ENCODE measurements at regions not wholly inside any gene's neighbourhood (a gene's known extent, or its start where the extent isn't known, plus 50 kb on each side); places are given as distances from the start of the nearest gene placed in this dataset.
"Not testable (repeated sequence)": the region's sequence is repeated elsewhere in the genome, so short reads cannot be mapped to it uniquely, and the experiment has no call there.

DNA sequence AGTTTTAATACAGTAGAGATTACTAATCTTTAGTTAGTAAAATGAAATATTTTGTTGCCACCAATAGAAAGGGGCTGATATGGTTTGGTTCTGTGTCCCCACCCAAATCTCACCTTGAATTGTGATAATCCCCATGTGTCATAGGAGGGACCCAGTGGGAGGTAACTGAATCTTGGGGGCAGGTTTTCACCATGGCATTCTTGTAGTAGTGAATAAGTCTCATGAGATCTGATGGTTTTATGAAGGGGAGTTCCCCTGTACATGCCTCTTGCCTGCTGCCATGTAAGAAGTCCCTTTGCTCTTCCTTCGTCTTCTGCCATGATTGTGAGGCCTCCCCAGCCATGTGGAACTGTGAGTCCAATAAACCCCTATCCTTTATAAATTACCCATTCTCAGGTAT lies 285.9 kb downstream of the BCL2L11 start:
- DNase-seq, result not testable (repeated sequence)

DNA sequence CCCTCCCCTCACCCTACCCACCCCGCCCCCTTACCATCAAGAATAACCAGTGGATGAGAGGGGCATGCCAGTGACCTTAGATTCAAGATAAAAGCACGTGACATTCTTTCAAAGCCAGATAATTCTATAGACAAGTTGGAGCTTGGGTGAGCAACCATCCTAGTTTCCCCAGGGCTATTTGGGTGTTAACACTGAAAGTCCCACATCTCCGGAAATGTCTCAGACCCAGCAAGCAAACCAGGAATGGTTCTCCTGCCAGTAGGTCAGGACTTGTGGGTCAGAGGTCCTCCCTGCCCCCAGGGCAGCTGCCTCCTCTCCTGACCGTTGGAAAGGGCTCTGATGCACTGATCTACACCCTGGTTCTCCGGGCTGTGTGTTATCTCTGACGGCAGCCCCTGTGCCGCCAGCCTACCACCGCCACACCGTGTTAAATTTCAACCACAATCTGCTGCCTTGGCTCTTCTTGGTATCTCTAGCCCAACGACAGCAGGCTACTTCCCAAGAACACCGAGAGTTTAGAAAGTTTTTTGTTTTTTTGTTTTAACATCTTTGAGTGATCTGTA lies 287.0 kb downstream of the BCL2L11 start:
- DNase-seq, result not testable (repeated sequence)

DNA sequence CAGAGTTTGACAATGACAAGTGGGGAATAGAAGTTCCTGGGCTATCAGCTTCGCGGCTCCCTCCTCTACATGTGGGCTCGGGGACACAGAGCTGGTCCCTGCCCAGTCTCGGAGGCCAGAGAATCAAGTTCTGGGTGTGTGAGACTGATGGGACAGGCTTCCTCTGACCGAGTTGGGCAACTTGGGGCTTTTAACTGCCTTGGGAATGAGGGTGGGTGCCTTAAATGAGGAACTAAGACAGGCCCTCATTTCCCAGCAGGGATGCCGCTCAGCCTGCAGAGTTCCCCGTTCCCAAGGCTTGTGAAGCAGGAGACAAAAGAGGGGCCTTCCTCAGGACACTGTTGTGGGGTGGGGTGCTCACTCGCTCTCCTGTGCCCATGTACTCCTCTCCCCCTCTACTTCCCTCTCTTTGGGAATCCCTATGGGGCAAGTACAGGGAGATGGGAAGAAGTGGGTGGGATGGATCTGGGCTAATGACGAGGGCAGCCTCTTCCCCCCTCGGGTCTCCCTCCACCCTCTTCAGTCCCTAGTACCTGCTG lies 290.2 kb downstream of the BCL2L11 start:
- DNase-seq, result not testable (repeated sequence)

DNA sequence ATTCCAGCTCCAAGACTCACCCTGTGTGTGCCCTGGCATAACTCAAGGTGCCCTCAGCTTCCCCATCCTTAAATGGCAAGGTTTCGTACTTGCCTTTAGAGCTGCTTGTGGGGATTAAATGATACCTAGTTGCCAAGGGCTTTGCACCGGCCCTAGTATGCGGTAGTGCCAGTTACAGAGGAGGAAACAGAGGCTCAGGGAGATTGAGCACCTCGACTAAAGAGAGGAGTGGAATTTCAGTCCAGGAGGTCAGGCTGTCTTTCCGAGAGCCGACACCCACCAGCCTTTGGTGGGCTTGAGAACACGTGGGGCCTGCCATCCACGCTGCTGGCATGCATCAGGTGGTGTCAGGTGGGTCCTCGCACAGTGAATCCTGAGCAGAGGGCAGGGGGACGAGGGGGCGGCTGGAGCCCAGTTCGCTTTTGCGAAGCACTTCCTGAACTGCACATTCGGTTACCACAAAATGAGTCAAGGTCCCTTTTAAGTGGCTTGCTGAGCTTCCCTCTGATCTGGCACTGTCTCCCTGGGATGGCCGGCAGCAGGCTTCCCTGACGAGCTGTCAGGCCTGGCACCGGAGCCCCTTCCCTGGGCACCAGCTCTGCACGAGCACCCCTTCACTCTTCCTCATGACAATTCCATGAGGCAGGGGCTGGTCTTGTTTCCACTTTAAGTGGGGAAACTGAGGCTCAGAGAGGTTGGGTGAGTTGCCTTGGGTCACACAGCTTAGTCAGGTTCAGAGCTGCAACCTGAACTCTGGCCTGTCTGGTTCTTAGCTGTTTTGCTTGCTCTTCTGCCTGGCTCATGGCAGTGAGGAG lies 291.4 kb downstream of the BCL2L11 start:
- not testable (repeated sequence) for DNase-seq

DNA sequence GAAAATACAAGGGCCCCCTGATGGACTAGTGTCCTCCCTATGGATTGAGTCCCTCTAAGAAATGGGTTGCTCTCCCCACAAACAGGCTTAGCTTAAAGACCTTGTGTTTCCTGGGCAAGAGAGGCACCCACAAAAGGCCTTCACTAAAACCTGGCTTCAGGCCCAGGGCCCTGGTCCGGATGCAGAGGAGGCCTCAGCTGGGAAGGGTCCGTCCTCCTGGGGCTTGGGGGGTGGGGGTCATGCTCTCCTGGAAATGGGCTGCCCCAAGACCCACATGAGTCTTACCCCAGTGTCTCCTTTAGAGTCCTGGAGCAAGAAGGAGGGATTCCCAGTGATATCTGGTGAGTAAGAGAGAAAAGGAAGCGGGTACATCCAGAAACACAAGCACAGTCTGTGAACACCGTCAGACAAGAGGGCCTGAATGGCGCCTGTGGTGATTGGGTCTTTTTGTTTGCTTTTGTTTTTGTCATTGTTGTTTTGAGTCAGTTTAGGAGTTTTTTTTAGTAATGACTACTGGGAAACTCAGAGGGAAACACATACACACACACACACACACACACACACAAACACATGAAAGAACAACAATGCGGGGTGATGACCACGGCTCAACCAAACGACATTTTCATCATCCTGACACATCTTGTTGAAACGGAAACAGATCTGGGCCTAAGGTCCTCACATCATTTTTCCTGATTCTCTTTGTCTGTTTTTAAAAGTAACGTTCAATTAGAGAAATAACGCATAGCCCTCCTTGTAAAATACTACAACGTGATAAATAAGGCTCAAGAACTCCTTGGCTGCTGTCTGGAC lies 292.3 kb downstream of the BCL2L11 start:
- DNase-seq, result not testable (repeated sequence)

DNA sequence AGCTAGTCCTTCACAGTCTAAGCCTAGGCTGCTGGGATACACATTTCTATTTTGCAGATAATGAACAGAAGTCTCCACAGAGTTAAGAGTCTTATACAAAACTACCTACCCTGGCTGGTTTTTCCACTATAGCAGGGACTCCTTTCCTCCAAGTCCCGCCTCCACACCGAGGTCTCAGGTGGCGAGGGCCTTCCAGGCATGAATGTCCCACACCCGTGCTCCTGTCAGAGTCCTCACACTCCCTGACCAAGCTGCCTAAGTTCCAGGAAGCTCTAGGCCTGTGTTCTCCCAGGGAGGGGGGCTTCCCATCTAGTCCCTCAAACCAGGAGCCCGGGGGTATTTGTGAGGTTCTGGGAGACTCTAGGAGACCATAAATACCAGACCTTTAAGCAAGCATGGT lies 293.2 kb downstream of the BCL2L11 start:
- not testable (repeated sequence) for DNase-seq

DNA sequence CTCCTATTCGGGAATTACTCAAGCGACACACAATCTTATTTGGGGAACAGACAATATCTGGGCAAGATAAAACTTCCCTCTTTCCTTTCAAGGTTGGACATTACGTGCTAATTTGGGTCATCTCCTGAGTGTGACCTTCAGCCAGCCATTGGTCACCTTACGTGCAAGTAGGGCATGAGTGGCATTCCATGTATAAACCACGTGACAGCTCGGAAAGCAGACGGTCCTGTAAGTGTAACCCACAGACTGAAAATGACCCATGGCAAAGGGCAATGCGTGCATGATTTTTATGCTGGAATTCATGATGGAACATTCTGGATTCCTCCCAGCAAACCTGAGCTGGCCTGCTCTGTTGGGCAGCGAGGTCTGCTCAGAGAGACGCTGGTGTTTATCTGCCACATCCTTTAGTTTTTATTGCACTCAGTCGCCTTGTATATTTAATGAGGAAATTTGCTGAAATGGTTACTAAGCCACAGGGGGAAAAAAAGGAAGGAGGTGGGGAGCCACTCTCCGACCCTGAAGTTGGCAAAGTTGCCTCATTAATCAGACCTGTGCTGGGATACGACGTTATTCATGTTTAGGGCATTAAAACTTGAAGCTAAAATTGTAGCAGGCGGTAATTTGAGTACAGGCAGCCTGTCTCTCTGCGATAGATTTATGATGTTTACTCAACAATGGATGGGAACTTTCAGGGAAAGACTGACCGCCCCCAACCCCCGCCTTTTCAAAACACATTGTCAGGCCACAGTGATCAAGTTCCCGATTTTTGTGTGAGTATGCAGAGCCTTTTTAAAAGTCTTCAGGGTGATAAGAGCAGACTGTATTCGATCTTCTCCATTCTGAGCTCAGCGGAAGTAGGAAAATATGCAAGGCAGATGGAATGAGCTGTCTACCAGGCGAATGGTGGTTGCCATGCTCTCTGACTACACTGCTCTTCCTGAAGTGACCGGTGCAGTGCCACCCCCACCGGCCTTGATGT lies 295.3 kb downstream of the BCL2L11 start:
- DNase-seq, result peak; percentile 19

DNA sequence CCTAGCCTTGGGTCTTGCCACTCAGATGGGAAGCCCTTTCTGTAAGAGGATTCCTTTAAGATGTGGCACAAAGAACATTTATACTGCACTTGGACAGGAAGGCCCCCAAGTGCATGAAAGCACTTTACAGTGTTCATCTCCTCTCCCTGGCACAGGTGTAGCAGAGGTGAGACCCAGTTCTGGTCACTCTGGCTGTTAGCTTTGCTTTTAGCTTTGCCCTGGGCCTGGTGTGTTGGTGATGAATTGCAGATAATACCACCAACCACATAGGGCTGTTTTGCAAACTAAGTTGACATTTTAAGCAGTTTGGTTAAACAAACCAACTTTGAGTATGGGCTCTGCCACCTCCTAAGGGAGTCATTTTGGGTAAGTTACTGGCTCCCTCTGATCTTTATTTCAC lies 296.3 kb downstream of the BCL2L11 start:
- not testable (repeated sequence) for DNase-seq

DNA sequence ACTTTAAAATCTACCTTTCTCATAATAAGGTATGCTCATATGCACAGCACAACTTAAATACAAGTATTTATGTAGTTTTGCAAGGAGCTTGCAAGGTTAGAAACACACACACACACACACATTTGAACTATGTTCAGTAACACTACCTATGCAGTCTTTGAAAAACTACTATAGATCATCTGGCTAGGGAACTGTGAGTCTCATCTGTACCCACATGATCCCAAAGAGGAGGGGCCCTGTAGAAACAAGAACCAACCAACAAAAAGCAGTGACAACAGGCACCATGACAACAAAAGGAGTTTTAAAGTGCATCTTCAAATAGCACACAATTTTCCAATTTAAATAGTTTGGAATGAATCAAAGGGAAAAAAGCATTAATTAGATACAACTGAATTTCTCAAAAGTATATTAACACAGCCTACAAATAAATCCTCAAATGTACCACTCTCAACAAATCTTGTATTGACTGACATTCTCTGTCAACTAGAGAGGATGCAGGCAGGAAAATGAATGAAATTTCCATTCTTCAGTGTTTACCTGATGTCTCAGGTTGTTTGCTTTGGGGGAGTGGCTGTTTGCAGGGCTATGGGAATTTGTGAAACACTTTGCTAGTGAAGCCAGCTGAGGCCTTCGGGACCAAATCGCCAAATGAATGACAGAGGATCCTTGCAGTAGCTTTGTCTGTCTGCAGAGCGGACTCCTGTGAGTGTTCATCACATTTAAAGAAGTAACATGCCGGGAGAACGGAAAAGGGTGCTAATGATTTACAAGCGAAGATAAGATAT lies 297.6 kb downstream of the BCL2L11 start:
- DNase-seq, result not testable (repeated sequence)

DNA sequence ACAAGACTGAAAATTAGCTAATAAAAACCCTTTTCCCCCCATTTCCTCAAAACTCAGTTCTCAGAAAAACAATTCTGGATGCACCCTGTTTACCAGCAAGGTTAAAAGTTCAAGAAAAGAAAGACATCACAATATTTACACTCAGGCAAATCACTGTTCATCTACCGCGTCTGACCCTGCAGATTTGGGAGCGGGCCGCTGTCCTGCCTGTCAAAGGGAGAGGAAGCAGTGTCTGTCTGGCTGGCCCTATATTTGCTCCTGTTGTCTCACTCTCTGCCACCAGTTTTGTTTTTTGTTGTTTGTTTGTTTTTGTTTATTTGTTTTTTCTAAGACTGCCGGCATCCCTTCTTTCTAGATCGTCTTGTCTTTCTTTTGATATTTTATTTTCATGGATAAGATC lies 299.4 kb downstream of the BCL2L11 start:
- not testable (repeated sequence) for DNase-seq

DNA sequence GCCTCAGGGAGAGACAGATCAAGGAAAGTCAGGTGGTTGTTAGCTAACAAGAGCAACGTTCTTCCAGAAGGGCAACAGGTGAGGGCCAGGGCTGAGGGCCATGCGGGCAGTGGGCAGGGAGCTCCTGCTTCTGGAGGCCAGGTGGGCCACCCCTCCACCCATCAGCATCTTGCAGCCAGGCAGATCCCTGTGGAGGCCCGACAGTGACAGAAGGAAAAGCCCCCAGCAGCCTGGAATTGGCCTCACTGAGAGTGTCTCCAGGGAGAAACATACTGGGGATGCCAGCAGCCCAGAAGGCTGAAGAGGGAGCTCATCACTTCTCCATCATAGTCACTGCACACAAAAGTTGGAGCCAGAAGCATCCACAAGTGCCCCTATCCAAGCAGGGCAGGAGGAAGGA lies 300.1 kb downstream of the BCL2L11 start:
- DNase-seq, result not testable (repeated sequence)

DNA sequence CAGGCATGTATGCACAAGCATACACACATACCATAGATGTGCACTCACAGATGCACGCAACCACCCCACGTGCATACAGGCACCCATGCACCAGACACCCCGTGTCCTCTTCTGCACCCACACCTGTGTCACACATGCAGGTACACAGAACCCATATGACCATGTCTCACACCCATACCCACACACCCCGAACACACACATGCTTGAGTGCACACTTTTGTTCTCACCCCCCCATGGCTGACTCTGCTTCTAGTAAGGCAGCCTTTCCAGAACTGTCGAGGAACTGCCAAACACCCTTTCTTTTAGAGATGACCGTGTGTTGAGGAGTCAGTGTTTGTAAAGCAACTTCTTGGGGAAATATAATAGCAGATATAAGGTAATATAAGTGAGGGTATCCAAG lies 301.2 kb downstream of the BCL2L11 start:
- not testable (repeated sequence) for DNase-seq

DNA sequence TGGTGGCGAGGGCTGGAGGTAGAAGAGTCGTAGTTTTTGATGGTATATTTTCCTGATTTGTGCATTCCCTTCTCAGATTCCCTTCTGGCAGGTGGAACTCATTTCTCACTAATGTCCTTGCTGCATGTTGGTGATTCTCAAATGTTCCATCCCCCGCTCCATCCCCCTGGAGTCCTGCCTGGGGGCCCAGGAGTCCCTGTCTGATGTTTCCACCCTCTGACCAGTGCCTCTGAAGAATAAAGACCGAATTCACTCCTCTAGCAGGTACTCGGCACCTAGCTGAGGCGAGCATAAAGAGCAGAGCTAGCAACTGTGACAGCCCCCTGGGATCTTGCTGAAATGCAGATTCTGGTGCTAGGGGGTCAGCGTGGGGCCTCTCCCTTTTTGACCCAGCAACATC lies 301.8 kb downstream of the BCL2L11 start:
- not testable (repeated sequence) for DNase-seq

DNA sequence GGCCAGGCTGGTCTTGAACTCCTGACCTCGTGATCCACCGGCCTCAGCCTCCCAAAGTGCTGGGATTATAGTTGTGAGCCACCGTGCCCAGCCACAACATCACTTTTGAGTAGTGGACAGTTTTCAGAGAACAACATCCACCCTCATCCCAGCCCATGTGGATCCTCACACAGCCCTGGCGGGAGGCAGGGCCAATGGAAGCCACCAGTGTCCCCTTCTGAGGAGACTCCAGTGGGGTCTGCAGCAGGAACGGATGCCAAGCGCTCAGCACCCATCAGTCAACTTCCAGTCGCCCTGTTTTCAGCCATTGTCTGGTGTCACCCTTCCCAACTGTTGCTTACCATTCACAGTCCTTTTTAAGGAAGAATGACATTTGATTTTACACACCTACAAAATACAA lies 302.5 kb downstream of the BCL2L11 start:
- not testable (repeated sequence) for DNase-seq

DNA sequence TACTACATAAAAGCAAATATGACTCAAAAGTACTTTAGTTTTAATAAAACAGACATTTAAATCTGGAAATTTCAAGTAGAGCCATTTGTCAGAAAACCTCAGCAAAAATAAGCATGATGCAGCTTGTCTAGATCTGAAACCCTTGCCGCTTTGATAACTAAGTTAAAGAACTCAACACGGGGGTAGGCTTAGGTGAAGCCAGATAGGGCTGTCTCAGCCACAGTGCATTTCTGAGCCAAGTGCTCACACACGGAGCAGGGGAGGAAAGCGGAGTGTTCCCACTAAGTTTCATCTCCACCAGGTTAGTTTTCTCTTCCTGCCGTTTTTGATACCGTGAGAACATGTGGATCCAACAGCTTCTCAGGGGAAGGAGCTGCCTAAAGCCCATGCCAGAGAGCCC lies 303.5 kb downstream of the BCL2L11 start:
- not testable (repeated sequence) for DNase-seq

DNA sequence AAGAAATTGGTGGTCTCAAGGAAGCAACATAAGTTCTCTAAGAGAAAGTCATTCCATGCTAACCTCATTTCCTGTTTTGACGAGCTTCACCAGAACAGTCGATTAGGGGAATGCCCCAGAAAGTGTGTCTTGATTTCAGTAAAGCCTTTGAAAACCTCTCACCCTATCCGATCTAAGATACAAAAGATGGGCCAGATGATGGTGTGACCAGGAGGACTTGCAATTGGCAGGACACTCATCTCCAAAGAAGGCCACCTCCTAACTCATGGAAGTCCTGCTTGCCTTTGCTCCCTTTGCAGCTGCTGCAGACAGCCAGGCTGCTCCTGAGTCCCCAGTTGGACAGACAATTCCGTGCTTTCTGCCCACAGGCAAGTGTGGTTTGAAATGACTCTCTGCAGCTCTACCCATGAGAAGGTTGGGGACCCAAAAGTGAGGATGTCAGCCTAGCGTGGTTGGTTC lies 304.2 kb downstream of the BCL2L11 start:
- DNase-seq, result not testable (repeated sequence)

DNA sequence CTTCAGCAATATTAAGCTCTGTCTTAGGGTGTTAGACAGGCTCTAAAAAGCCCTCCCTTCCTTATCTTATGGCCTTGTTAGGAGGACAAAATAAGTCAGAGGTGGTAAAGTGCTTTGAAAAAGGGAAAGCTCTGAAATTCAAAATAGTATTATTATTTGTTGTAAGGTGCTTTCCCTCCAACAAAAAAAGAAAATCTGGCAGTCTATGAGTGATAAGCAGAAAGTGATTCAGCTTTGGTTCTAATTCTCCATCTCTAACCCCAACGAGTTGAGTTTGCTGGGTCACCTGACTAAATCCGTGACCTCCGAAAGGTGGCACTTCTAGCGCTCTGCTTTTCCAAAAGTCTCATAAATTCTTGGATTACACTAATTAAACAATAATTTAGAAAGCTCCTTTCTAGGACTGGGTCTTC lies 305.1 kb downstream of the BCL2L11 start:
- DNase-seq, result not testable (repeated sequence)

DNA sequence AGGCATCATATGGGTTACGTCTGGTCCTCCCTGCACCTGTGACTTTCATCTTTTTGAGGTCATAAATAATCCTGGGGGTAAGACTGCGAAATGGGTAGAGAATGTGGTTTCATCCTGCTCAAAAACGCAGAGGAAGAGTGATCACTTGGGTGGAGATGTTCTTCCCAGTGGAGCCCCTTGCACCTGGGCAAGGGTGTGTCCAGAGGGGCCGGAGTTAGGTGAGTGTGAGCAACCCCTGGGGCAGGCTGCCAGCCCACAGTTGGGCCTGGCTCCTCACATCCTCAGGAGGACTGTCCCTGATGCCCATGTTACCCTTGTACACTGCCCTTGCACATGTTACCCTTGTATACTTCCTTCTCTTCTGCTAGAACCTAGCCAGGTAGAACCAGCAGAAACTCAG lies 306.6 kb downstream of the BCL2L11 start:
- DNase-seq, result not testable (repeated sequence)

DNA sequence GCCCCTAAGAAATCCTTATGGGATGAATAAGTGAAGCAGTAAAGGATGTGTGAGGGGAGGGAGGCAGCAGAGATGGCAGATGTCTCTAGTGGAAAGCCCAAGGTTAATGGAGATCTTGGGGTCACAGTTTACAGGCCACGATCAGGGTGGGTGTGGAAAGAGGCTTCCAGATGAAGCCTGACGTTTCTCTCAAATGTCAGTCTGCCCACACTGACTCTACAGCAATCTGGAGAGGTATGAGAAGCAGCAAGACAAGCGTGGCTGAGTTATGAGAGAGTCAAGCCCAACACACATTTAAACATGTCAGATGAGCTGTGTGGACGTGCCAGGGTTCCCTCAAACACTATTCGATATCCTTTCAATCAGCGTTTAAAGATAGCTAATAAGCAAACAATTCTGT lies 308.2 kb downstream of the BCL2L11 start:
- not testable (repeated sequence) for DNase-seq

DNA sequence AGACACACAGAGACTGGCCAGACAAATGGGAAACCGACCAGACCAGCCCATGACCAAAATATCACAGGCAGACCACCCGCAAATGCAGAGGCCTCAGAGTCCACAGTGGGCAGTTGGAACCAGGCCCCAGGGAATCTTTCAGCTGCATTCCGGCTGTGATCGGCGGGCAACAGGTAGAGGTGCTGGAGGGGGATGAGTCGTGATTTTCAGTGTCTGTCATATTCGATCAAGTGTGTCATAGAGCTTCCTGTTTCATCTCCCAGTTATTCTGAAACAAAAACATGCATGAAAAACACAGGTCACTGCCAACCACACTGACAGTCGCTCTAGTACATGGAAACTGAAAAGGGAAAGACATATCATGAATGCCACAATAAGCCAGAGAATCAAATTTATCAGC lies 308.6 kb downstream of the BCL2L11 start:
- DNase-seq, result not testable (repeated sequence)

Measured in fibroblast of skin of back (primary cell).